HEK293 (cell line): ENCODE measurements at regions not wholly inside any gene's neighbourhood (a gene's known extent, or its start where the extent isn't known, plus 50 kb on each side); places are given as distances from the start of the nearest gene placed in this dataset.

Experiments
- CTCF ChIA-PET: fragments of 350-600 bp; formaldehyde crosslinking; extraction: SDS; loops from one replicate; lab custom pipeline; 2021; ENCODE audit warnings: antibody characterized with exemption; lab: Yijun Ruan, JAX
- POLR2A ChIA-PET: fragments of 300-600 bp; formaldehyde crosslinking; extraction: SDS; loops from one replicate; lab custom pipeline; 2020; ENCODE audit warnings: antibody characterized with exemption, inconsistent platforms; lab: Yijun Ruan, JAX
- H3K27ac ChIP-seq: fragments of 200-500 bp; sonication (Bioruptor generic); 2 replicates; pipeline ENCODE4 v1.5.1; 2014; ENCODE audit warnings: low read depth, low read length, control low read depth, inconsistent platforms; ENCODE audit errors: extremely low read depth
- H3K36me3 ChIP-seq, 2 experiments: fragments of 200-500 bp in 1 of 2; sonication (Bioruptor generic) in 1 of 2; 1 replicate in 1 of 2; 2 replicates in 1 of 2; pipeline ENCODE4 v1.5.1; 2014 to 2017; ENCODE audit warnings: inconsistent platforms in 2 of 2, low read length in 2 of 2; ENCODE audit not compliant: control insufficient read depth in 2 of 2, insufficient read depth in 1 of 2
- H3K4me1 ChIP-seq: fragments of 200-500 bp; sonication (Bioruptor generic); 2 replicates; pipeline ENCODE4 v1.5.1; 2014; ENCODE audit warnings: mild to moderate bottlenecking, low read length, inconsistent platforms; ENCODE audit not compliant: control insufficient read depth, insufficient read depth
- H3K4me3 ChIP-seq: 2 replicates; pipeline ENCODE4 v1.5.1; 2011; ENCODE audit warnings: low read depth, mild to moderate bottlenecking, control low read depth, low read length, moderate library complexity
- H3K9me3 ChIP-seq: fragments of 200-500 bp; sonication (Bioruptor generic); 2 replicates; pipeline ENCODE4 v1.5.1; 2014; ENCODE audit warnings: low read depth, low read length, inconsistent platforms; ENCODE audit not compliant: control insufficient read depth, insufficient read depth
- HOXC10 ChIP-seq: sonication (generic); formaldehyde crosslinking; IDR thresholded peaks from 2 replicates; pipeline ENCODE4 v1.8.1; 2023; ENCODE audit warnings: mild to moderate bottlenecking, missing genetic modification reagents
- MYNN ChIP-seq: fragments of 450-650 bp; formaldehyde crosslinking; IDR thresholded peaks from 2 replicates; pipeline ENCODE4 v1.5.1; 2016; ENCODE audit warnings: missing biosample characterization, missing genetic modification characterization, borderline replicate concordance
- SP2 ChIP-seq: fragments of 450-650 bp; formaldehyde crosslinking; IDR thresholded peaks from 2 replicates; pipeline ENCODE4 v1.5.1; 2016; ENCODE audit warnings: missing biosample characterization, missing genetic modification characterization
- SP3 ChIP-seq: fragments of 450-650 bp; formaldehyde crosslinking; IDR thresholded peaks from 2 replicates; pipeline ENCODE4 v1.5.1; 2016; ENCODE audit warnings: missing biosample characterization, missing genetic modification characterization
- ZNF175 ChIP-seq: fragments of 450-650 bp; formaldehyde crosslinking; IDR thresholded peaks from 2 replicates; pipeline ENCODE4 v1.5.1; 2016; ENCODE audit warnings: missing biosample characterization, missing genetic modification characterization
- ZNF292 ChIP-seq: fragments of 450-650 bp; formaldehyde crosslinking; IDR thresholded peaks from 2 replicates; pipeline ENCODE4 v1.5.1; 2016; ENCODE audit warnings: low read depth, missing biosample characterization, missing genetic modification characterization, borderline replicate concordance
- ZNF37A ChIP-seq: fragments of 450-650 bp; IDR thresholded peaks from 2 replicates; pipeline ENCODE4 v1.5.1; 2018; ENCODE audit warnings: missing biosample characterization, missing genetic modification characterization
- ZNF394 ChIP-seq: fragments of 450-650 bp; formaldehyde crosslinking; IDR thresholded peaks from 2 replicates; pipeline ENCODE4 v1.5.1; 2016; ENCODE audit warnings: missing biosample characterization, missing genetic modification characterization, mild to moderate bottlenecking, moderate library complexity, borderline replicate concordance
- ZNF404 ChIP-seq: fragments of 450-650 bp; formaldehyde crosslinking; IDR thresholded peaks from 2 replicates; pipeline ENCODE4 v1.5.1; 2017; ENCODE audit warnings: missing biosample characterization, missing genetic modification characterization
- ZNF426 ChIP-seq: fragments of 450-650 bp; formaldehyde crosslinking; IDR thresholded peaks from 2 replicates; pipeline ENCODE4 v1.5.1; 2017; ENCODE audit warnings: missing biosample characterization, missing genetic modification characterization, mild to moderate bottlenecking, inconsistent platforms, moderate library complexity
- ZNF510 ChIP-seq: fragments of 450-650 bp; formaldehyde crosslinking; IDR thresholded peaks from 2 replicates; pipeline ENCODE4 v1.5.1; 2018; ENCODE audit warnings: mild to moderate bottlenecking, missing genetic modification characterization, missing biosample characterization; ENCODE audit not compliant: insufficient replicate concordance
- ZNF549 ChIP-seq: fragments of 450-650 bp; IDR thresholded peaks from 2 replicates; pipeline ENCODE4 v1.5.1; 2018; ENCODE audit warnings: missing biosample characterization, missing genetic modification characterization, mild to moderate bottlenecking, inconsistent platforms, moderate library complexity
- ZNF664 ChIP-seq: fragments of 450-650 bp; formaldehyde crosslinking; IDR thresholded peaks from 2 replicates; pipeline ENCODE4 v1.5.1; 2016; ENCODE audit warnings: missing biosample characterization, missing genetic modification characterization
- ZSCAN16 ChIP-seq: fragments of 450-650 bp; formaldehyde crosslinking; IDR thresholded peaks from 2 replicates; pipeline ENCODE4 v1.5.1; 2016; ENCODE audit warnings: missing biosample characterization, missing genetic modification characterization
- TF ChIP-seq, protein P1 (sequence below): fragments of 450-650 bp; formaldehyde crosslinking; IDR thresholded peaks from 2 replicates; pipeline ENCODE4 v1.5.1; 2016; ENCODE audit warnings: missing biosample characterization, missing genetic modification characterization
- TF ChIP-seq, protein P2 (sequence below): fragments of 450-650 bp; formaldehyde crosslinking; IDR thresholded peaks from 2 replicates; pipeline ENCODE4 v1.5.1; 2017; ENCODE audit warnings: missing biosample characterization, missing genetic modification characterization
- TF ChIP-seq, protein P3 (sequence below): fragments of 450-650 bp; formaldehyde crosslinking; optimal IDR thresholded peaks from 2 replicates; pipeline ENCODE3; 2016; ENCODE audit warnings: missing biosample characterization, mild to moderate bottlenecking, missing genetic modification characterization
- TF ChIP-seq, protein P4 (sequence below): fragments of 450-650 bp; formaldehyde crosslinking; IDR thresholded peaks from 2 replicates; pipeline ENCODE4 v1.5.1; 2017; ENCODE audit warnings: missing biosample characterization, missing genetic modification characterization
- TF ChIP-seq, protein P5 (sequence below): fragments of 450-650 bp; formaldehyde crosslinking; IDR thresholded peaks from 2 replicates; pipeline ENCODE4 v1.5.1; 2016; ENCODE audit warnings: missing biosample characterization, missing genetic modification characterization

DNA sequence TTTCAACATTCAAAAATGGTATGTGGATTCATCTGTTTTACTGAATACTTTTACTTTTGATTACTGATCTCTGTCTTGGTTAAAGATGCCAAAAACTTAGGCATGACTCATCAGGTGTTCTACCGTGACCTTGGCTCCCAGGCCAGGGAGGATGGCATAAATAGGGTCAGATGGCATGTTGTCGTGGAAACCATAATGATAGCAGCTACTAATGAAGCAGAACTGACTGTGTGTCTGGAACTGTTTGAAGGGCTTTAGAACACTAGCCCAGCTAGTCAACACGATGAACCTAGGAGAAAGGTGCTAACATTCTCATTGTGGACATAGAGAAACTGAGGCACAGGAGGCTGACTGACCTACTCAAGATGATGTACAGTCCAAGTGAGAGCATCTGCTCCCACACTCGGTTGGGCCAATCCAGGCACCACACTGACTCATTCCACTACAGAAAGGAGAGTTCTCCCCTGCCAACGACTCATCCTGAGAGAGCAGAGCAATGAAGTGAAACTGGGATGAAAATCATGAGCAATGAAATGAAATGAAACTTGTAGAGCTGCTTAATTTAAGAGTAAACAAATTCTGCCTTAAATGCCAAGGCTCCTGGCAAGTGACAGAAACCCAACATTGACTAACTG lies 116.0 kb downstream of the TENT4A start (continued):
- TF ChIP-seq, protein P1, sequence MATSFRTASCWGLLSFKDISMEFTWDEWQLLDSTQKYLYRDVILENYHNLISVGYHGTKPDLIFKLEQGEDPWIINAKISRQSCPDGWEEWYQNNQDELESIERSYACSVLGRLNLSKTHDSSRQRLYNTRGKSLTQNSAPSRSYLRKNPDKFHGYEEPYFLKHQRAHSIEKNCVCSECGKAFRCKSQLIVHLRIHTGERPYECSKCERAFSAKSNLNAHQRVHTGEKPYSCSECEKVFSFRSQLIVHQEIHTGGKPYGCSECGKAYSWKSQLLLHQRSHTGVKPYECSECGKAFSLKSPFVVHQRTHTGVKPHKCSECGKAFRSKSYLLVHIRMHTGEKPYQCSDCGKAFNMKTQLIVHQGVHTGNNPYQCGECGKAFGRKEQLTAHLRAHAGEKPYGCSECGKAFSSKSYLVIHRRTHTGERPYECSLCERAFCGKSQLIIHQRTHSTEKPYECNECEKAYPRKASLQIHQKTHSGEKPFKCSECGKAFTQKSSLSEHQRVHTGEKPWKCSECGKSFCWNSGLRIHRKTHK (tag by site-specific recombination): no peak

DNA sequence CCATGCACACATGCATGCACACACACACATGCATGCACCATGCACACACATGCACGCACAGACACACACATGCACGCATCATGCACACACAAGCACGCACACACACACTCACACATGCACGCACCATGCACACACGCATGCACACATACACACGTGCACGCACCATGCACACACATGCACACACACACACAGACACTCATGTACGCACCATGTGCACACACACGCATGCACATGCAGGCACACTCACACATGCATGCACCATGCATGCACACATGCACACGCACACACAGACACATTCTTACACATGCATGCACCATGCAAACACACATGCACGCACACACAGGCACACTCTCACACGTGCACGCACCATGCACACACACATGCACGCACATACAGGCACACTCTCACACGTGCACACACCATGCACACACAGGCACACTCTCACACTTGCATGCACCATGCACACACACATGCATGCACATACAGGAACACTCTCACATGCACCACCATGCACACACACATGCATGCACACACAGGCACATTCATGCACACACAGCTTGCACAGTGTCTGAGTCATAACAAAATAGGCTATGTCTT lies 117.5 kb downstream of the TENT4A start:
- Histone ChIP-seq H3K36me3 (no peaks in the 10 kb centered on the region), H3K27ac (no peak overlapping the region), H3K9me3 (no peaks in the 10 kb centered on the region), H3K4me3 (no peak overlapping the region)
- CTCF ChIA-PET: interaction anchor here (0.5 to 1.6 kb wide), 2 partner anchors 10 to 411 kb away, joined by 3 to 5 read pairs; no protein-coding TSS in a partner anchor
- no peak for TF ChIP-seq ZNF664 (tag by site-specific recombination)
- TF ChIP-seq, protein P2, sequence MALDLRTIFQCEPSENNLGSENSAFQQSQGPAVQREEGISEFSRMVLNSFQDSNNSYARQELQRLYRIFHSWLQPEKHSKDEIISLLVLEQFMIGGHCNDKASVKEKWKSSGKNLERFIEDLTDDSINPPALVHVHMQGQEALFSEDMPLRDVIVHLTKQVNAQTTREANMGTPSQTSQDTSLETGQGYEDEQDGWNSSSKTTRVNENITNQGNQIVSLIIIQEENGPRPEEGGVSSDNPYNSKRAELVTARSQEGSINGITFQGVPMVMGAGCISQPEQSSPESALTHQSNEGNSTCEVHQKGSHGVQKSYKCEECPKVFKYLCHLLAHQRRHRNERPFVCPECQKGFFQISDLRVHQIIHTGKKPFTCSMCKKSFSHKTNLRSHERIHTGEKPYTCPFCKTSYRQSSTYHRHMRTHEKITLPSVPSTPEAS (tag by site-specific recombination): peak; percentile 94
- TF ChIP-seq, protein P3, sequence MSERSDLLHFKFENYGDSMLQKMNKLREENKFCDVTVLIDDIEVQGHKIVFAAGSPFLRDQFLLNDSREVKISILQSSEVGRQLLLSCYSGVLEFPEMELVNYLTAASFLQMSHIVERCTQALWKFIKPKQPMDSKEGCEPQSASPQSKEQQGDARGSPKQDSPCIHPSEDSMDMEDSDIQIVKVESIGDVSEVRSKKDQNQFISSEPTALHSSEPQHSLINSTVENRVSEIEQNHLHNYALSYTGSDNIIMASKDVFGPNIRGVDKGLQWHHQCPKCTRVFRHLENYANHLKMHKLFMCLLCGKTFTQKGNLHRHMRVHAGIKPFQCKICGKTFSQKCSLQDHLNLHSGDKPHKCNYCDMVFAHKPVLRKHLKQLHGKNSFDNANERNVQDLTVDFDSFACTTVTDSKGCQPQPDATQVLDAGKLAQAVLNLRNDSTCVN: peak; percentile 26
- TF ChIP-seq, protein P4, sequence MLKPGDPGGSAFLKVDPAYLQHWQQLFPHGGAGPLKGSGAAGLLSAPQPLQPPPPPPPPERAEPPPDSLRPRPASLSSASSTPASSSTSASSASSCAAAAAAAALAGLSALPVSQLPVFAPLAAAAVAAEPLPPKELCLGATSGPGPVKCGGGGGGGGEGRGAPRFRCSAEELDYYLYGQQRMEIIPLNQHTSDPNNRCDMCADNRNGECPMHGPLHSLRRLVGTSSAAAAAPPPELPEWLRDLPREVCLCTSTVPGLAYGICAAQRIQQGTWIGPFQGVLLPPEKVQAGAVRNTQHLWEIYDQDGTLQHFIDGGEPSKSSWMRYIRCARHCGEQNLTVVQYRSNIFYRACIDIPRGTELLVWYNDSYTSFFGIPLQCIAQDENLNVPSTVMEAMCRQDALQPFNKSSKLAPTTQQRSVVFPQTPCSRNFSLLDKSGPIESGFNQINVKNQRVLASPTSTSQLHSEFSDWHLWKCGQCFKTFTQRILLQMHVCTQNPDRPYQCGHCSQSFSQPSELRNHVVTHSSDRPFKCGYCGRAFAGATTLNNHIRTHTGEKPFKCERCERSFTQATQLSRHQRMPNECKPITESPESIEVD: no peak
- TF ChIP-seq, all 188 proteins: peak for 2
- POLR2A ChIA-PET: no interaction called here
- H3K4me1 ChIP-seq: no peaks in the 10 kb centered on the region

DNA sequence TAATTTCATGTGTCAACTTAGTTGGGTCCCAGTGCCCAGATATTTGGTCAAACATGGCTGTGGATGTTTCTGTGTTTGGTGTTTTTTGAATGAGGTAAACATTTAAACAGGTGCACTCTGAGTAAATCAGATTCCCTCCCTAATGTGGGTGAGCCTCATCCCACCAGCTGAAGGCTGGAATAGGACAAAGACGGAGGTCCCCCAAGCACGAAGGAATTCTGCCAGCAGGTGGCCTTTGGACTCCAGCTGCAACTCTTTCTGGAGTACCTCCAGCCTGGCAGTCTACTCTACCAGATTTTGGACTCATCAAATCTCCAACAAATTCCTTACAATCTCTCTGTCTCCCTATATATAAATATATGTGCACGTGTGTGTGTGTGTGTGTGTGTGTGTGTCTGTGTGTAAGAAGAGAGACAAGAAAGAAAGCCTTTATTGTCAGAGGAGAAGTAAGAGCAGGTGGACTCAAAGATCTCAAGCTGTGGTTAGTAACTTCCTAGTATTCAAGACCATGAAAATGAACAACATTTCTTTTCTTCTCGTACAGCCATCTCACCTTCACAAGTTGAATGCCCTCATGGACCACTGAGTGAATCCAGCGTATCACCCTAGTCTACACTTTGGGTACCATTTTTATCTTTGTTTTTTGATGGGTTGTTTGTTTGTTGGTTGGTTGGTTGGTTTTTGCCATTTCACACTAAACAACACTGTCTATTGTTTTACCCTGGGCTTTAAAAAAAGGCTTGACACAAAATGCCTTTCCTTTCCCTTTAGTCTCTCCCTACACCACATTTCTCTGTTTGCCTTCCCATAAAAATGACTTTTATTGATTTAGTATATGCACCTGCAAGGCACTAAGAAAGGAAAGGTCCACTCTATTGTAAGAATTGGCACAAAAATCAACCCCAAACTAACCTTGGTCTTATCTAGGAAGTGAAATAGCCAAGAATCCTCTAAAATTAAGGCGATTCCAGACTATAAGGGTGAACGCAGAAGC lies 118.7 kb downstream of the TENT4A start:
- POLR2A ChIA-PET: no interaction called here
- H3K4me1 ChIP-seq: no peaks in the 10 kb centered on the region
- no peaks in the 10 kb centered on the region for H3K36me3 ChIP-seq
- no peaks in the 10 kb centered on the region for H3K9me3 ChIP-seq
- no peak overlapping the region for H3K4me3 ChIP-seq
- H3K27ac ChIP-seq: no peak overlapping the region
- CTCF ChIA-PET: interaction anchor here (0.7 to 1.6 kb wide), 3 partner anchors 10 to 923 kb away, joined by 3 to 5 read pairs (median 3); no protein-coding TSS in a partner anchor
- TF ChIP-seq SP3 (tag by site-specific recombination) (no peak), ZNF292 (tag by site-specific recombination) (no peak), ZNF37A (tag by site-specific recombination) (no peak), ZNF426 (tag by site-specific recombination) (no peak), ZNF394 (tag by site-specific recombination) (no peak), SP2 (tag by site-specific recombination) (no peak), ZNF404 (tag by site-specific recombination) (no peak), MYNN (tag by site-specific recombination) (no peak), ZNF510 (tag by site-specific recombination) (no peak), ZSCAN16 (no peak), HOXC10 (CRISPR knock-in tag) (no peak), ZNF549 (tag by site-specific recombination) (no peak), ZNF175 (tag by site-specific recombination) (no peak)
- TF ChIP-seq, protein P5, sequence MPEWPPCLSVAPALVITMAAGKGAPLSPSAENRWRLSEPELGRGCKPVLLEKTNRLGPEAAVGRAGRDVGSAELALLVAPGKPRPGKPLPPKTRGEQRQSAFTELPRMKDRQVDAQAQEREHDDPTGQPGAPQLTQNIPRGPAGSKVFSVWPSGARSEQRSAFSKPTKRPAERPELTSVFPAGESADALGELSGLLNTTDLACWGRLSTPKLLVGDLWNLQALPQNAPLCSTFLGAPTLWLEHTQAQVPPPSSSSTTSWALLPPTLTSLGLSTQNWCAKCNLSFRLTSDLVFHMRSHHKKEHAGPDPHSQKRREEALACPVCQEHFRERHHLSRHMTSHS (tag by site-specific recombination): no peak
- TF ChIP-seq, protein P1 (tag by site-specific recombination): no peak
